Frontal cortex (tissue), 3 donors: ENCODE measurements at regions not wholly inside any gene's neighbourhood (a gene's known extent, or its start where the extent isn't known, plus 50 kb on each side); places are given as distances from the start of the nearest gene placed in this dataset.

Experiments used
- DNase-seq, 2 donors: peaks; one replicate each; pipeline ENCODE4 v3.0.0; 2012; ENCODE audit warnings: low spot score in 2 of 2
- FAIRE-seq: peaks from 2 replicates; lab custom pipeline; 2012; peaks lifted over from hg19 to GRCh38; lab: Jason Lieb, UNC
- donor health status: control.
- donor health status: control.
- donor health status: control.

- FAIRE-seq (no peak), DNase-seq (no peak)
These were observed 330.4 kb upstream of the SEMA3A start for GRCh38 chr7:84524714-84525694.

- FAIRE-seq, result no peak
These were observed 318.5 kb upstream of the SEMA3A start for GRCh38 chr7:84513061-84513460.

GRCh38 chr7:84512055-84512454 is 317.5 kb upstream of the SEMA3A start:
- FAIRE-seq, result no peak

More at GRCh38 chr7:84513061-84513460, 318.5 kb upstream of the SEMA3A start:
- DNase-seq, result no peak

GRCh38 chr7:84510505-84510904 is 315.9 kb upstream of the SEMA3A start:
- FAIRE-seq (no peak), DNase-seq (no peak)

More at GRCh38 chr7:84512055-84512454, 317.5 kb upstream of the SEMA3A start:
- no peak for DNase-seq

- FAIRE-seq (no peak), DNase-seq (no peak)
These were observed 314.9 kb upstream of the SEMA3A start for GRCh38 chr7:84509522-84509921.

- FAIRE-seq (no peak), DNase-seq (no peak)
These were observed 314.0 kb upstream of the SEMA3A start for GRCh38 chr7:84508606-84509005.

GRCh38 chr7:84507529-84507928 is 312.9 kb upstream of the SEMA3A start:
- no peak for DNase-seq
- no peak for FAIRE-seq

- DNase-seq (no peak), FAIRE-seq (no peak)
These were observed 311.6 kb upstream of the SEMA3A start for GRCh38 chr7:84506151-84506550.

- DNase-seq (no peak), FAIRE-seq (no peak)
These were observed 307.6 kb upstream of the SEMA3A start for GRCh38 chr7:84502239-84502638.

GRCh38 chr7:84497873-84498272 is 303.3 kb upstream of the SEMA3A start:
- no peak for FAIRE-seq
- no peak for DNase-seq

- FAIRE-seq, result no peak
- DNase-seq, result no peak
These were observed 300.5 kb upstream of the SEMA3A start for GRCh38 chr7:84495128-84495527.

- no peak for DNase-seq
- FAIRE-seq, result no peak
These were observed 297.8 kb upstream of the SEMA3A start for GRCh38 chr7:84492098-84493034.

GRCh38 chr7:84490661-84491060 is 296.1 kb upstream of the SEMA3A start:
- FAIRE-seq (no peak), DNase-seq (no peak)

- DNase-seq (no peak), FAIRE-seq (no peak)
These were observed 290.0 kb upstream of the SEMA3A start for GRCh38 chr7:84484502-84485079.

- DNase-seq, result no peak
- no peak for FAIRE-seq
These were observed 287.9 kb upstream of the SEMA3A start for GRCh38 chr7:84482476-84482875.

- no peak for FAIRE-seq
These were observed 284.5 kb upstream of the SEMA3A start for GRCh38 chr7:84479059-84479458.

GRCh38 chr7:84477786-84478478 is 283.3 kb upstream of the SEMA3A start:
- FAIRE-seq, result no peak
- no peak for DNase-seq

More at GRCh38 chr7:84479059-84479458, 284.5 kb upstream of the SEMA3A start:
- no peak for DNase-seq

- FAIRE-seq, result no peak
- no peak for DNase-seq
These were observed 279.8 kb upstream of the SEMA3A start for GRCh38 chr7:84474436-84474835.

GRCh38 chr7:84471576-84471975 is 277.0 kb upstream of the SEMA3A start:
- no peak for FAIRE-seq
- DNase-seq, result no peak

GRCh38 chr7:84469034-84469433 is 274.4 kb upstream of the SEMA3A start:
- FAIRE-seq (no peak), DNase-seq (no peak)
